CD14-positive monocyte (primary cell): ENCODE measurements at regions not wholly inside any gene's neighbourhood (a gene's known extent, or its start where the extent isn't known, plus 50 kb on each side); places are given as distances from the start of the nearest gene placed in this dataset.

Source experiments
- DNase-seq, 3 donors: peaks; one replicate each; pipeline ENCODE4 v3.0.0-alpha.2; 2011 to 2022
- H2AFZ ChIP-seq: 2 replicates; pipeline ENCODE4 v1.6.0; 2012; ENCODE audit warnings: mild to moderate bottlenecking, low read depth, low read length, inconsistent platforms; ENCODE audit not compliant: insufficient read depth, poor library complexity, severe bottlenecking
- H3K27ac ChIP-seq, 2 donors: 1 replicate in 1 of 2; 2 replicates in 1 of 2; pipeline ENCODE4 v1.5.1; 2012 to 2013; ENCODE audit warnings: low read length in 2 of 2, control low read depth in 1 of 2, inconsistent platforms in 1 of 2, low read depth in 1 of 2, mild to moderate bottlenecking in 1 of 2
- H3K27me3 ChIP-seq, 2 donors: one replicate each; pipeline versions ENCODE4 v1.6.0 to v1.6.1; 2011 to 2013; ENCODE audit warnings: low read length in 2 of 2; ENCODE audit not compliant: control insufficient read depth in 2 of 2, insufficient read depth in 2 of 2
- H3K36me3 ChIP-seq, 2 donors: replicated peaks in 1 of 2; 1 replicate in 1 of 2; 2 replicates in 1 of 2; pipeline versions ENCODE4 v1.5.1 to v1.6.1; 2012 to 2013; ENCODE audit warnings: low read length in 2 of 2, control low read depth in 1 of 2, inconsistent platforms in 1 of 2, mild to moderate bottlenecking in 1 of 2; ENCODE audit not compliant: insufficient read depth in 2 of 2, control insufficient read depth in 1 of 2
- H3K4me1 ChIP-seq, 2 donors: 1 replicate in 1 of 2; 2 replicates in 1 of 2; pipeline versions ENCODE4 v1.5.1 to v1.6.1; 2012 to 2013; ENCODE audit warnings: low read length in 2 of 2, control low read depth in 1 of 2, inconsistent platforms in 1 of 2, mild to moderate bottlenecking in 1 of 2, moderate library complexity in 1 of 2; ENCODE audit not compliant: insufficient read depth in 2 of 2, control insufficient read depth in 1 of 2
- H3K4me2 ChIP-seq: replicated peaks from 2 replicates; pipeline ENCODE3; 2012; ENCODE audit warnings: low read length, moderate library complexity, mild to moderate bottlenecking; ENCODE audit not compliant: poor library complexity, severe bottlenecking; ENCODE audit errors: extremely low read depth
- H3K4me3 ChIP-seq, 3 experiments: fragments of 200-600 bp in 1 of 3; sonication (generic) in 1 of 3; replicated peaks in 1 of 3; 1 replicate in 2 of 3; 2 replicates in 1 of 3; pipeline ENCODE4 v1.5.1; 2011 to 2013; ENCODE audit warnings: low read length in 3 of 3, mild to moderate bottlenecking in 3 of 3, control low read depth in 2 of 3, low read depth in 2 of 3, inconsistent platforms in 1 of 3, moderate library complexity in 1 of 3
- H3K79me2 ChIP-seq: 2 replicates; pipeline ENCODE4 v1.6.0; 2012; ENCODE audit warnings: mild to moderate bottlenecking, control low read depth, inconsistent platforms, low read length, moderate library complexity; ENCODE audit not compliant: insufficient read depth
- H3K9ac ChIP-seq: 2 replicates; pipeline ENCODE4 v1.6.0; 2017; ENCODE audit warnings: low read length, mild to moderate bottlenecking; ENCODE audit not compliant: insufficient read depth, poor library complexity, severe bottlenecking
- H3K9me3 ChIP-seq, 2 donors: replicated peaks in 1 of 2; 1 replicate in 1 of 2; 2 replicates in 1 of 2; pipeline versions ENCODE4 v1.5.1 to v1.6.1; 2012 to 2013; ENCODE audit warnings: low read length in 2 of 2, control low read depth in 1 of 2; ENCODE audit not compliant: control insufficient read depth in 1 of 2, insufficient read depth in 1 of 2
- H4K20me1 ChIP-seq: 2 replicates; pipeline ENCODE4 v1.6.0; 2012; ENCODE audit warnings: mild to moderate bottlenecking, low read length, control low read depth, moderate library complexity; ENCODE audit not compliant: insufficient read depth
- H3K27ac Mint-ChIP-seq, 7 donors: one replicate each; pipeline ENCODE4 v1.8.0; 2020; ENCODE audit warnings: mild to moderate bottlenecking in 7 of 7, mixed read lengths in 7 of 7, moderate library complexity in 6 of 7, inconsistent platforms in 2 of 7
- H3K27me3 Mint-ChIP-seq, 3 donors: one replicate each; pipeline ENCODE4 v1.8.0; 2021 to 2022; ENCODE audit warnings: low read depth in 3 of 3, mild to moderate bottlenecking in 3 of 3, mixed read lengths in 3 of 3, moderate library complexity in 3 of 3, inconsistent platforms in 1 of 3
- H3K36me3 Mint-ChIP-seq, 2 donors: one replicate each; pipeline ENCODE4 v1.8.0; 2020; ENCODE audit warnings: mixed read lengths in 2 of 2, inconsistent platforms in 1 of 2, mild to moderate bottlenecking in 1 of 2
- H3K4me1 Mint-ChIP-seq: one replicate; pipeline ENCODE4 v1.8.0; 2020; ENCODE audit warnings: mild to moderate bottlenecking, mixed read lengths
- H3K4me3 Mint-ChIP-seq, 2 donors: one replicate each; pipeline ENCODE4 v1.8.0; 2020; ENCODE audit warnings: mild to moderate bottlenecking in 2 of 2, mixed read lengths in 2 of 2, moderate library complexity in 1 of 2
- H3K9me3 Mint-ChIP-seq, 7 donors: one replicate each; pipeline ENCODE4 v1.8.0; 2020 to 2022; ENCODE audit warnings: mixed read lengths in 7 of 7, mild to moderate bottlenecking in 6 of 7, moderate library complexity in 6 of 7, inconsistent platforms in 2 of 7
- CTCF ChIP-seq: fragments of 200-600 bp; IDR thresholded peaks from one replicate; pipeline ENCODE4 v1.8.0; 2022; ENCODE audit warnings: antibody characterized with exemption, mild to moderate bottlenecking
- WGBS: methylation state at CpG from one replicate; pipeline ENCODE4 v1.1.5; 2013; ENCODE audit warnings: missing lambda C conversion rate; ENCODE audit not compliant: insufficient coverage; 5-methylcytosine and 5-hydroxymethylcytosine counted together
- intact Hi-C, 2 donors: fragments of 100-400 bp; cut with micrococcal nuclease; formaldehyde crosslinking; loops; one replicate each; pipeline versions ENCODE4 v1.15.0 to v1.15.1; 2023

GRCh38 chr5:122697191-122697590 is 77.7 kb upstream of the SNX2 start:
- peak overlapping the region; percentile 86 to 98 (median 95) for H3K27ac Mint-ChIP-seq
- peaks cover 0 to 5% (median 3%) of the 10 kb centered on the region in 7 donors for H3K9me3 Mint-ChIP-seq
- no peaks in the 10 kb centered on the region for H3K36me3 ChIP-seq
- peaks cover 48% of the 10 kb centered on the region for H3K4me1 Mint-ChIP-seq
- peak; percentile 32 to 72 (median 48) for DNase-seq
- no peak for TF ChIP-seq CTCF
- H3K79me2 ChIP-seq, result no peaks in the 10 kb centered on the region
- no peaks in the 10 kb centered on the region for H3K27me3 ChIP-seq
- no peak overlapping the region for H3K9ac ChIP-seq
- H3K9me3 ChIP-seq, result no peaks in the 10 kb centered on the region
- peak overlapping the region; percentile 79 to 86 for H3K27ac ChIP-seq
- WGBS, result no CpG with 5 or more reads among the region's 2 CpGs
- H4K20me1 ChIP-seq, result no peaks in the 10 kb centered on the region
- no peaks in the 10 kb centered on the region for H3K36me3 Mint-ChIP-seq
- peak overlapping the region; percentile 31 to 77 for H3K4me3 Mint-ChIP-seq
- H3K4me2 ChIP-seq, result peak overlapping the region; percentile 48
- peaks cover 23 to 36% of the 10 kb centered on the region in 2 donors for H3K4me1 ChIP-seq
- intact Hi-C loops, result no loop called here
- peak overlapping the region in 1 of 3 experiments; percentile 44 for H3K4me3 ChIP-seq
- no peak overlapping the region for H2AFZ ChIP-seq
- H3K27me3 Mint-ChIP-seq, result peaks cover 0 to 4% (median 1%) of the 10 kb centered on the region in 3 donors

- H3K27ac Mint-ChIP-seq, result no peak overlapping the region
- no peak for DNase-seq
- H3K9ac ChIP-seq, result no peak overlapping the region
- TF ChIP-seq CTCF, result no peak
- no peak overlapping the region for H3K4me3 Mint-ChIP-seq
- no peaks in the 10 kb centered on the region for H4K20me1 ChIP-seq
- H3K4me2 ChIP-seq, result no peak overlapping the region
- no peaks in the 10 kb centered on the region for H3K36me3 Mint-ChIP-seq
- peaks cover 0 to 5% (median 2%) of the 10 kb centered on the region in 7 donors for H3K9me3 Mint-ChIP-seq
- WGBS, result no CpG with 5 or more reads among the region's 2 CpGs
- peaks cover 41% of the 10 kb centered on the region for H3K4me1 Mint-ChIP-seq
- H3K27me3 Mint-ChIP-seq, result peaks cover 1 to 3% (median 1%) of the 10 kb centered on the region in 3 donors
- H2AFZ ChIP-seq, result no peak overlapping the region
- intact Hi-C loops, result no loop called here
- H3K79me2 ChIP-seq, result no peaks in the 10 kb centered on the region
- H3K27ac ChIP-seq, result no peak overlapping the region
- no peaks in the 10 kb centered on the region for H3K27me3 ChIP-seq
- peaks cover 18 to 29% of the 10 kb centered on the region in 2 donors for H3K4me1 ChIP-seq
- no peaks in the 10 kb centered on the region for H3K36me3 ChIP-seq
- no peaks in the 10 kb centered on the region for H3K9me3 ChIP-seq
- H3K4me3 ChIP-seq, result no peak overlapping the region
Measured at GRCh38 chr5:122699201-122699600, 75.7 kb upstream of the SNX2 start.
